GM23338 (cell line): ENCODE measurements at regions not wholly inside any gene's neighbourhood (a gene's known extent, or its start where the extent isn't known, plus 50 kb on each side); places are given as distances from the start of the nearest gene placed in this dataset.

ENCODE experiments used
- EZH2 ChIP-seq: fragments of 200-600 bp; sonication (generic); IDR thresholded peaks from one replicate; pipeline ENCODE4 v1.8.0; 2017; ENCODE audit warnings: antibody characterized with exemption, mild to moderate bottlenecking, low read depth; ENCODE audit not compliant: unreplicated experiment
- EZH2phosphoT487 ChIP-seq: fragments of 200-600 bp; sonication (generic); IDR thresholded peaks from one replicate; pipeline ENCODE4 v1.8.1; 2018; ENCODE audit warnings: antibody characterized with exemption; ENCODE audit not compliant: unreplicated experiment
- JUNB ChIP-seq: IDR thresholded peaks from one replicate; pipeline ENCODE4 v1.6.1; 2016; ENCODE audit warnings: antibody characterized with exemption; ENCODE audit not compliant: unreplicated experiment
- POLR2AphosphoS5 ChIP-seq: IDR thresholded peaks from 2 replicates; pipeline ENCODE4 v1.6.1; 2016; ENCODE audit warnings: antibody characterized with exemption, low read depth
- ZNF114 ChIP-seq: fragments of 250-450 bp; sonication (Bioruptor Pico); IDR thresholded peaks from 2 replicates; pipeline ENCODE4 v1.5.0; 2020; ENCODE audit warnings: mild to moderate bottlenecking, moderate library complexity
- TF ChIP-seq, protein P1 (sequence below), 2 experiments: fragments of 200-600 bp in 1 of 2; sonication (generic) in 1 of 2; conservative IDR thresholded peaks; 2 replicates each; pipeline versions ENCODE4 v1.5.1 to v1.6.1; 2016 to 2017; ENCODE audit warnings: antibody characterized with exemption in 2 of 2, low read depth in 2 of 2, mild to moderate bottlenecking in 2 of 2, moderate library complexity in 1 of 2
- TF ChIP-seq, protein P2 (sequence below): IDR thresholded peaks from one replicate; pipeline ENCODE4 v1.6.1; 2018; ENCODE audit warnings: antibody characterized with exemption; ENCODE audit not compliant: unreplicated experiment

GRCh38 chrX:134101636-134102035, 116.2 kb upstream of the GPC3 start:
- TF ChIP-seq, protein P1, sequence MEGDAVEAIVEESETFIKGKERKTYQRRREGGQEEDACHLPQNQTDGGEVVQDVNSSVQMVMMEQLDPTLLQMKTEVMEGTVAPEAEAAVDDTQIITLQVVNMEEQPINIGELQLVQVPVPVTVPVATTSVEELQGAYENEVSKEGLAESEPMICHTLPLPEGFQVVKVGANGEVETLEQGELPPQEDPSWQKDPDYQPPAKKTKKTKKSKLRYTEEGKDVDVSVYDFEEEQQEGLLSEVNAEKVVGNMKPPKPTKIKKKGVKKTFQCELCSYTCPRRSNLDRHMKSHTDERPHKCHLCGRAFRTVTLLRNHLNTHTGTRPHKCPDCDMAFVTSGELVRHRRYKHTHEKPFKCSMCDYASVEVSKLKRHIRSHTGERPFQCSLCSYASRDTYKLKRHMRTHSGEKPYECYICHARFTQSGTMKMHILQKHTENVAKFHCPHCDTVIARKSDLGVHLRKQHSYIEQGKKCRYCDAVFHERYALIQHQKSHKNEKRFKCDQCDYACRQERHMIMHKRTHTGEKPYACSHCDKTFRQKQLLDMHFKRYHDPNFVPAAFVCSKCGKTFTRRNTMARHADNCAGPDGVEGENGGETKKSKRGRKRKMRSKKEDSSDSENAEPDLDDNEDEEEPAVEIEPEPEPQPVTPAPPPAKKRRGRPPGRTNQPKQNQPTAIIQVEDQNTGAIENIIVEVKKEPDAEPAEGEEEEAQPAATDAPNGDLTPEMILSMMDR (conservative IDR thresholded peaks at IDR 0.05; ENCODE audit: low read depth in 2 of 2), result no peak
- no peak for TF ChIP-seq EZH2
- no peak for TF ChIP-seq POLR2AphosphoS5
- TF ChIP-seq EZH2phosphoT487, result no peak
- TF ChIP-seq, protein P2, sequence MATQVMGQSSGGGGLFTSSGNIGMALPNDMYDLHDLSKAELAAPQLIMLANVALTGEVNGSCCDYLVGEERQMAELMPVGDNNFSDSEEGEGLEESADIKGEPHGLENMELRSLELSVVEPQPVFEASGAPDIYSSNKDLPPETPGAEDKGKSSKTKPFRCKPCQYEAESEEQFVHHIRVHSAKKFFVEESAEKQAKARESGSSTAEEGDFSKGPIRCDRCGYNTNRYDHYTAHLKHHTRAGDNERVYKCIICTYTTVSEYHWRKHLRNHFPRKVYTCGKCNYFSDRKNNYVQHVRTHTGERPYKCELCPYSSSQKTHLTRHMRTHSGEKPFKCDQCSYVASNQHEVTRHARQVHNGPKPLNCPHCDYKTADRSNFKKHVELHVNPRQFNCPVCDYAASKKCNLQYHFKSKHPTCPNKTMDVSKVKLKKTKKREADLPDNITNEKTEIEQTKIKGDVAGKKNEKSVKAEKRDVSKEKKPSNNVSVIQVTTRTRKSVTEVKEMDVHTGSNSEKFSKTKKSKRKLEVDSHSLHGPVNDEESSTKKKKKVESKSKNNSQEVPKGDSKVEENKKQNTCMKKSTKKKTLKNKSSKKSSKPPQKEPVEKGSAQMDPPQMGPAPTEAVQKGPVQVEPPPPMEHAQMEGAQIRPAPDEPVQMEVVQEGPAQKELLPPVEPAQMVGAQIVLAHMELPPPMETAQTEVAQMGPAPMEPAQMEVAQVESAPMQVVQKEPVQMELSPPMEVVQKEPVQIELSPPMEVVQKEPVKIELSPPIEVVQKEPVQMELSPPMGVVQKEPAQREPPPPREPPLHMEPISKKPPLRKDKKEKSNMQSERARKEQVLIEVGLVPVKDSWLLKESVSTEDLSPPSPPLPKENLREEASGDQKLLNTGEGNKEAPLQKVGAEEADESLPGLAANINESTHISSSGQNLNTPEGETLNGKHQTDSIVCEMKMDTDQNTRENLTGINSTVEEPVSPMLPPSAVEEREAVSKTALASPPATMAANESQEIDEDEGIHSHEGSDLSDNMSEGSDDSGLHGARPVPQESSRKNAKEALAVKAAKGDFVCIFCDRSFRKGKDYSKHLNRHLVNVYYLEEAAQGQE, result no peak
- TF ChIP-seq JUNB, result no peak
- no peak for TF ChIP-seq ZNF114
